Muscle layer of colon (tissue), 2 donors: ENCODE measurements at regions not wholly inside any gene's neighbourhood (a gene's known extent, or its start where the extent isn't known, plus 50 kb on each side); places are given as distances from the start of the nearest gene placed in this dataset.

Source experiments
- H3K27ac ChIP-seq: one replicate; pipeline ENCODE4 v1.7.0; 2013; ENCODE audit warnings: low read depth, mild to moderate bottlenecking, low read length, moderate library complexity
- H3K27me3 ChIP-seq, 2 donors: one replicate each; pipeline ENCODE4 v1.7.0; 2013; ENCODE audit warnings: low read length in 2 of 2, mild to moderate bottlenecking in 2 of 2; ENCODE audit not compliant: insufficient read depth in 2 of 2, control insufficient read depth in 1 of 2
- H3K36me3 ChIP-seq: one replicate; pipeline ENCODE4 v1.7.0; 2013; ENCODE audit warnings: mild to moderate bottlenecking, low read length; ENCODE audit not compliant: insufficient read depth
- H3K4me1 ChIP-seq: one replicate; pipeline ENCODE4 v1.7.0; 2013; ENCODE audit warnings: mild to moderate bottlenecking, low read length; ENCODE audit not compliant: insufficient read depth
- H3K4me3 ChIP-seq, 2 donors: one replicate each; pipeline ENCODE4 v1.7.0; 2013; ENCODE audit warnings: low read length in 2 of 2, low read depth in 1 of 2, mild to moderate bottlenecking in 1 of 2, moderate library complexity in 1 of 2
- H3K9ac ChIP-seq: one replicate; pipeline ENCODE4 v1.7.0; 2013; ENCODE audit warnings: low read length
- H3K9me3 ChIP-seq: one replicate; pipeline ENCODE4 v1.7.0; 2013; ENCODE audit warnings: mild to moderate bottlenecking, low read length
- donor health status: abdominal sarcoma.
- donor health status: Adenocarcinoma of cecum.

- Histone ChIP-seq H3K4me1 (no peaks in the 10 kb centered on the region), H3K9ac (no peak overlapping the region)
These were observed 174.1 kb downstream of the ZPLD1 start for GRCh38 chr3:102608875-102609274.

GRCh38 chr3:102614021-102614569, 179.3 kb downstream of the ZPLD1 start:
- Histone ChIP-seq H3K4me1 (no peaks in the 10 kb centered on the region), H3K9me3 (no peaks in the 10 kb centered on the region), H3K27me3 (no peaks in the 10 kb centered on the region), H3K27ac (no peak overlapping the region), H3K4me3 (no peak overlapping the region), H3K9ac (no peak overlapping the region), H3K36me3 (no peaks in the 10 kb centered on the region)

More at GRCh38 chr3:102608875-102609274, 174.1 kb downstream of the ZPLD1 start:
- Histone ChIP-seq H3K9me3 (no peaks in the 10 kb centered on the region), H3K27ac (no peak overlapping the region), H3K4me3 (no peak overlapping the region), H3K27me3 (no peaks in the 10 kb centered on the region), H3K36me3 (no peaks in the 10 kb centered on the region)

GRCh38 chr3:102614585-102614984, 179.8 kb downstream of the ZPLD1 start:
- H3K4me3 ChIP-seq, result no peak overlapping the region
- no peaks in the 10 kb centered on the region for H3K9me3 ChIP-seq
- no peaks in the 10 kb centered on the region for H3K27me3 ChIP-seq
- H3K9ac ChIP-seq, result no peak overlapping the region
- no peak overlapping the region for H3K27ac ChIP-seq
- H3K4me1 ChIP-seq, result no peaks in the 10 kb centered on the region
- H3K36me3 ChIP-seq, result no peaks in the 10 kb centered on the region

- H3K9me3 ChIP-seq, result no peaks in the 10 kb centered on the region
- no peaks in the 10 kb centered on the region for H3K4me1 ChIP-seq
- no peak overlapping the region for H3K27ac ChIP-seq
- no peak overlapping the region for H3K9ac ChIP-seq
- no peaks in the 10 kb centered on the region for H3K36me3 ChIP-seq
- H3K4me3 ChIP-seq, result no peak overlapping the region
- no peaks in the 10 kb centered on the region for H3K27me3 ChIP-seq
These were observed 182.6 kb downstream of the ZPLD1 start for GRCh38 chr3:102617381-102617780.

- no peak overlapping the region for H3K9ac ChIP-seq
- no peaks in the 10 kb centered on the region for H3K4me1 ChIP-seq
- no peak overlapping the region for H3K27ac ChIP-seq
- H3K9me3 ChIP-seq, result no peaks in the 10 kb centered on the region
- H3K36me3 ChIP-seq, result no peaks in the 10 kb centered on the region
- no peak overlapping the region for H3K4me3 ChIP-seq
- no peaks in the 10 kb centered on the region for H3K27me3 ChIP-seq
These were observed 184.5 kb downstream of the ZPLD1 start for GRCh38 chr3:102619361-102619760.

GRCh38 chr3:102629943-102630342, 195.1 kb downstream of the ZPLD1 start:
- Histone ChIP-seq H3K36me3 (no peaks in the 10 kb centered on the region), H3K9ac (no peak overlapping the region), H3K9me3 (no peaks in the 10 kb centered on the region), H3K4me1 (no peaks in the 10 kb centered on the region), H3K27me3 (no peaks in the 10 kb centered on the region), H3K4me3 (no peak overlapping the region), H3K27ac (no peak overlapping the region)

GRCh38 chr3:102630531-102630930, 195.7 kb downstream of the ZPLD1 start:
- no peaks in the 10 kb centered on the region for H3K4me1 ChIP-seq
- no peaks in the 10 kb centered on the region for H3K36me3 ChIP-seq
- no peaks in the 10 kb centered on the region for H3K27me3 ChIP-seq
- H3K4me3 ChIP-seq, result no peak overlapping the region
- no peak overlapping the region for H3K27ac ChIP-seq
- no peak overlapping the region for H3K9ac ChIP-seq
- no peaks in the 10 kb centered on the region for H3K9me3 ChIP-seq

- H3K27ac ChIP-seq, result no peak overlapping the region
- no peaks in the 10 kb centered on the region for H3K4me1 ChIP-seq
- H3K9me3 ChIP-seq, result no peaks in the 10 kb centered on the region
- no peaks in the 10 kb centered on the region for H3K36me3 ChIP-seq
- H3K27me3 ChIP-seq, result no peaks in the 10 kb centered on the region
- H3K4me3 ChIP-seq, result no peak overlapping the region
- no peak overlapping the region for H3K9ac ChIP-seq
These were observed 208.7 kb downstream of the ZPLD1 start for GRCh38 chr3:102643546-102643945.

- Histone ChIP-seq H3K4me1 (no peaks in the 10 kb centered on the region), H3K27me3 (no peaks in the 10 kb centered on the region), H3K9ac (no peak overlapping the region), H3K36me3 (no peaks in the 10 kb centered on the region), H3K4me3 (no peak overlapping the region), H3K27ac (no peak overlapping the region), H3K9me3 (no peaks in the 10 kb centered on the region)
These were observed 211.7 kb downstream of the ZPLD1 start for GRCh38 chr3:102646557-102646956.

- no peaks in the 10 kb centered on the region for H3K9me3 ChIP-seq
- no peak overlapping the region for H3K27ac ChIP-seq
- H3K9ac ChIP-seq, result no peak overlapping the region
- H3K4me3 ChIP-seq, result no peak overlapping the region
- no peaks in the 10 kb centered on the region for H3K4me1 ChIP-seq
- no peaks in the 10 kb centered on the region for H3K36me3 ChIP-seq
- H3K27me3 ChIP-seq, result no peaks in the 10 kb centered on the region
These were observed 225.8 kb downstream of the ZPLD1 start for GRCh38 chr3:102660653-102661052.

- no peaks in the 10 kb centered on the region for H3K36me3 ChIP-seq
- H3K4me3 ChIP-seq, result no peak overlapping the region
- no peaks in the 10 kb centered on the region for H3K27me3 ChIP-seq
- no peak overlapping the region for H3K27ac ChIP-seq
- no peak overlapping the region for H3K9ac ChIP-seq
- H3K4me1 ChIP-seq, result no peaks in the 10 kb centered on the region
- no peaks in the 10 kb centered on the region for H3K9me3 ChIP-seq
These were observed 227.1 kb downstream of the ZPLD1 start for GRCh38 chr3:102661707-102662497.

GRCh38 chr3:102662498-102662772, 227.6 kb downstream of the ZPLD1 start:
- H3K27me3 ChIP-seq, result no peaks in the 10 kb centered on the region
- H3K4me3 ChIP-seq, result no peak overlapping the region
- no peak overlapping the region for H3K9ac ChIP-seq
- H3K9me3 ChIP-seq, result no peaks in the 10 kb centered on the region
- H3K4me1 ChIP-seq, result no peaks in the 10 kb centered on the region
- H3K36me3 ChIP-seq, result no peaks in the 10 kb centered on the region
- no peak overlapping the region for H3K27ac ChIP-seq
